GM23338 (cell line): ENCODE measurements at regions not wholly inside any gene's neighbourhood (a gene's known extent, or its start where the extent isn't known, plus 50 kb on each side); places are given as distances from the start of the nearest gene placed in this dataset.
"Not testable (repeated sequence)": the region's sequence is repeated elsewhere in the genome, so short reads cannot be mapped to it uniquely, and the experiment has no call there.

Experiments used
- ATAC-seq: fragments of 200-7000 bp; cut with Tn5 transposase; 3 replicates; pipeline ENCODE4 v1.9.1; 2020
- DNase-seq: peaks from one replicate; pipeline ENCODE4 v3.0.0-alpha.2; 2015; ENCODE audit warnings: low spot score
- H2AFZ ChIP-seq: fragments of 200-600 bp; sonication (generic); 2 replicates; pipeline ENCODE4 v1.8.0; 2016; ENCODE audit warnings: antibody characterized with exemption, mild to moderate bottlenecking, moderate library complexity
- H3F3A ChIP-seq: fragments of 200-600 bp; sonication (generic); replicated peaks from 2 replicates; pipeline ENCODE4 v1.8.0; 2017; ENCODE audit warnings: antibody characterized with exemption, mixed run types, low read depth
- H3K27ac ChIP-seq: fragments of 200-600 bp; sonication (generic); 2 replicates; pipeline ENCODE4 v1.6.1; 2016; ENCODE audit warnings: low read depth
- H3K27me3 ChIP-seq: fragments of 200-600 bp; sonication (generic); 2 replicates; pipeline ENCODE4 v1.8.0; 2016; ENCODE audit warnings: mild to moderate bottlenecking, mixed run types, moderate library complexity; ENCODE audit not compliant: insufficient read depth
- H3K36me3 ChIP-seq: fragments of 200-600 bp; sonication (generic); 2 replicates; pipeline ENCODE4 v1.8.0; 2016; ENCODE audit warnings: mild to moderate bottlenecking; ENCODE audit not compliant: insufficient read depth
- H3K4me1 ChIP-seq: fragments of 200-600 bp; sonication (generic); 2 replicates; pipeline ENCODE4 v1.8.0; 2016; ENCODE audit warnings: mild to moderate bottlenecking, moderate library complexity; ENCODE audit not compliant: insufficient read depth
- H3K4me2 ChIP-seq: fragments of 200-600 bp; sonication (generic); 2 replicates; pipeline ENCODE4 v1.7.1; 2017; ENCODE audit warnings: mixed run types
- H3K4me3 ChIP-seq: fragments of 200-600 bp; sonication (generic); 2 replicates; pipeline ENCODE4 v1.6.1; 2016; ENCODE audit warnings: mixed run types
- H3K79me2 ChIP-seq: fragments of 200-600 bp; sonication (generic); replicated peaks from 2 replicates; pipeline ENCODE4 v1.8.0; 2017; ENCODE audit warnings: mild to moderate bottlenecking; ENCODE audit not compliant: insufficient read depth
- H3K9me2 ChIP-seq: fragments of 200-600 bp; sonication (generic); 2 replicates; pipeline ENCODE4 v1.8.0; 2017; ENCODE audit not compliant: insufficient read depth
- H4K20me1 ChIP-seq: fragments of 200-600 bp; sonication (generic); replicated peaks from 2 replicates; pipeline ENCODE4 v1.8.0; 2017; ENCODE audit warnings: mild to moderate bottlenecking; ENCODE audit not compliant: insufficient read depth
- H3K27ac Mint-ChIP-seq: 2 replicates; pipeline ENCODE4 v1.8.0; 2020; ENCODE audit warnings: inconsistent platforms, mild to moderate bottlenecking, moderate library complexity, mixed read lengths
- H3K27me3 Mint-ChIP-seq: 3 replicates; pipeline ENCODE4 v1.8.0; 2022; ENCODE audit warnings: low read depth, mild to moderate bottlenecking, moderate library complexity, mixed read lengths, inconsistent platforms; ENCODE audit not compliant: insufficient read depth, poor library complexity
- H3K36me3 Mint-ChIP-seq: 3 replicates; pipeline ENCODE4 v1.8.0; 2021; ENCODE audit warnings: low read depth, mild to moderate bottlenecking, inconsistent platforms, moderate library complexity, mixed read lengths
- H3K4me1 Mint-ChIP-seq: 3 replicates; pipeline ENCODE4 v1.8.0; 2020; ENCODE audit warnings: mild to moderate bottlenecking, inconsistent platforms, mixed read lengths
- H3K4me3 Mint-ChIP-seq: 3 replicates; pipeline ENCODE4 v1.8.0; 2021; ENCODE audit warnings: moderate library complexity, mild to moderate bottlenecking, inconsistent platforms, mixed read lengths
- H3K9me3 Mint-ChIP-seq: 3 replicates; pipeline ENCODE4 v1.8.0; 2020; ENCODE audit warnings: moderate library complexity, mild to moderate bottlenecking, inconsistent platforms, mixed read lengths

GRCh38 chr15:30723540-30724175 lies 97.7 kb downstream of the ARHGAP11B start:
- H3K9me2 ChIP-seq, H3K36me3 ChIP-seq, H3F3A ChIP-seq, H3K27ac Mint-ChIP-seq, ATAC-seq, H3K79me2 ChIP-seq, H3K4me3 ChIP-seq, H2AFZ ChIP-seq, H3K27me3 Mint-ChIP-seq, H3K4me1 Mint-ChIP-seq, DNase-seq, H3K4me2 ChIP-seq, H3K27ac ChIP-seq, H3K4me1 ChIP-seq, H4K20me1 ChIP-seq, H3K27me3 ChIP-seq, H3K9me3 Mint-ChIP-seq, H3K4me3 Mint-ChIP-seq: not testable (repeated sequence)
- H3K36me3 Mint-ChIP-seq = peaks cover 39% of the 10 kb centered on the region

GRCh38 chr15:30729880-30730590 lies 104.1 kb downstream of the ARHGAP11B start:
- H3K4me2 ChIP-seq, H3K4me1 Mint-ChIP-seq, H3K4me3 ChIP-seq, H3K9me2 ChIP-seq, H3K4me3 Mint-ChIP-seq, H3K79me2 ChIP-seq, H3K4me1 ChIP-seq, H2AFZ ChIP-seq, DNase-seq, H3K27ac ChIP-seq, H4K20me1 ChIP-seq, H3K36me3 ChIP-seq, H3K27ac Mint-ChIP-seq, H3K9me3 Mint-ChIP-seq, H3K27me3 ChIP-seq, H3K27me3 Mint-ChIP-seq, ATAC-seq, H3F3A ChIP-seq: not testable (repeated sequence)
- H3K36me3 Mint-ChIP-seq = peaks cover 48% of the 10 kb centered on the region

GRCh38 chr15:30730633-30731032 lies 104.7 kb downstream of the ARHGAP11B start:
- peaks cover 52% of the 10 kb centered on the region for H3K36me3 Mint-ChIP-seq
- not testable (repeated sequence) for H3K27ac ChIP-seq, H3K36me3 ChIP-seq, H2AFZ ChIP-seq, H4K20me1 ChIP-seq, H3F3A ChIP-seq, ATAC-seq, H3K4me2 ChIP-seq, H3K9me3 Mint-ChIP-seq, H3K4me1 ChIP-seq, H3K27ac Mint-ChIP-seq, DNase-seq, H3K4me3 ChIP-seq, H3K9me2 ChIP-seq, H3K27me3 ChIP-seq, H3K27me3 Mint-ChIP-seq, H3K79me2 ChIP-seq, H3K4me1 Mint-ChIP-seq, H3K4me3 Mint-ChIP-seq

DNA sequence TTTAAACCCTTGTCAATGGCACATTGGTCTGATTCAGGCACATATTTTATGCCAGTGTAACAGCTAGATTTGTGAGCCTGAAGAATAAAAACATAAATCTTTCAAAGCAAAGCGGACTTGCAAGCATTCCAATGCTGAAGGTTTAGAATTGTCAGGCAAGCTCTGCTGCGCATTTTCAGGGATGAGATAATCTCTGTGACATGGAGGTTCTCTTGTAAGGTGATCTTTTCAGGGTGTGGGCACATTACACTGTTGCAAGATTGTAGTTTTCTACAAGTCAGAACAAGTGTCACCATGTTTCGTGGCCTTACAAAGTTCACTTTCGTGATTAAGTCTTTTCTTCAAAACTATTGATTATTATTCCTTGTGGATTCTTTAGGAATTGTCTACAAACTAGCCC lies 106.2 kb downstream of the ARHGAP11B start:
- H3K36me3 Mint-ChIP-seq = peaks cover 54% of the 10 kb centered on the region
- H3K27me3 ChIP-seq, H3K9me2 ChIP-seq, H2AFZ ChIP-seq, H3K4me3 ChIP-seq, H3K4me3 Mint-ChIP-seq, H3K36me3 ChIP-seq, H3K4me1 Mint-ChIP-seq, H3F3A ChIP-seq, H3K27ac ChIP-seq, DNase-seq, H4K20me1 ChIP-seq, ATAC-seq, H3K4me2 ChIP-seq, H3K27me3 Mint-ChIP-seq, H3K4me1 ChIP-seq, H3K9me3 Mint-ChIP-seq, H3K27ac Mint-ChIP-seq, H3K79me2 ChIP-seq: not testable (repeated sequence)

DNA sequence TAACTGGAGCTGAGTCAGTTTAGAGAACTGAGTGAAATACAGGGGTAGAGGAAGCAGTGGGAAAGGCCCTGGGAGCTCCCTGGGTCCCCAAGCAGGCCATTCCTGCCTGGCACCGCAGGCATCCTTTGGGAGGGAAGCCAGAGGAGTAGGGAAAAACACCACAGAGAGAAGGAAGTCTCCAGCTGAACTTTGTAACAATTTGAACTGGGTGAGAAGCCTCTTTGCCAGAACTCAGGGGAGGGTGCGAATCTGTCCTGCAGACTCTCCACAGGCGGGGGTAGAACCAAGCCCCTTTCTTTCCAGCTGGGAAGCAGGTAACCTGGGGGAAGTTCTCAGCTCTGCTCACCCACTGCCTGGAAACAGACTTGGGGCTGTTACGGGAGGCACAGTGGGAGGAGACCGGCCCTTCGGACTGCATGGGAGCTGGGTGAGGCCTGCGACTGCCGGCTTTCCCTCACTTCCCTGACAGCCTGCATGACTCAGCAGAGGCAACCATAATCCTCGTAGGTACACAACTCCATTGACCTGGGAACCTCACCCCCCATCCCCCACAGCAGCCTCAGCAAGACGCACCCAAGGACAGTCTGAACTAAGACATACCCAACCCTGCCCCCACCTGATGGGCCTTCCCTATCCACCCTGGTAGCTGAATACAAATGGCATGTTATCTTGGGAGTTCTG lies 110.1 kb downstream of the ARHGAP11B start:
- H3K4me2 ChIP-seq, H3F3A ChIP-seq, H3K27me3 ChIP-seq, H2AFZ ChIP-seq, ATAC-seq, H3K4me3 Mint-ChIP-seq, H3K9me2 ChIP-seq, H3K4me3 ChIP-seq, H3K4me1 Mint-ChIP-seq, DNase-seq, H3K4me1 ChIP-seq, H3K27ac ChIP-seq, H3K79me2 ChIP-seq, H3K27me3 Mint-ChIP-seq, H4K20me1 ChIP-seq: not testable (repeated sequence)
- peaks cover 10% of the 10 kb centered on the region; the same call in 2 of the 3 replicates for H3K9me3 Mint-ChIP-seq
- H3K36me3 ChIP-seq = peaks cover 13% of the 10 kb centered on the region
- H3K27ac Mint-ChIP-seq = peak overlapping the region; percentile 23; the same call in 1 of the 2 replicates
- H3K36me3 Mint-ChIP-seq = peaks cover 72% of the 10 kb centered on the region

DNA sequence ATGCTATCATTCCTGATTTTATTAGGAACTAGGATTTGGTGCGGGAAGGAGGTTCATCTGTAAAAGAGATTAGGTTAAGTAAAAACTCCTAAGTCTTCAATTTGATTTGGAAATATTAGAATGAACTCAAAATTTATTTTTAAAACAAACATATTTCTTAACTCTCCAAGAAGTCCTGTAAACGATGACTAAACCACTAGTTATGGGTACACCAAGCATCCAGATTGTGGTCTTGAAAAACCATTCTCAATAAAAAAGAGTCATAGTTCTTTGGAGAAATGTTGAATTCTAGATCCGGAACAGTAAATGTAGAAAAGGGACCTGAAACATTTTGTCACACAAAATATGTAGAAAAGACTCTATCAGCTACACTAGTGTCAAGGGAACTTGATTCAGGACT lies 116.9 kb downstream of the ARHGAP11B start:
- not testable (repeated sequence) for H3K27me3 ChIP-seq, H3K4me3 ChIP-seq, H3K4me2 ChIP-seq, H3K9me2 ChIP-seq, H3K4me1 ChIP-seq, H3K27ac Mint-ChIP-seq, H2AFZ ChIP-seq, H3K79me2 ChIP-seq, H3K27ac ChIP-seq, DNase-seq, H3K27me3 Mint-ChIP-seq, H4K20me1 ChIP-seq, H3K4me3 Mint-ChIP-seq, H3F3A ChIP-seq, ATAC-seq, H3K36me3 ChIP-seq, H3K9me3 Mint-ChIP-seq, H3K4me1 Mint-ChIP-seq
- peaks cover 43% of the 10 kb centered on the region for H3K36me3 Mint-ChIP-seq
